Kasumi-1 (cell line): ENCODE measurements at regions not wholly inside any gene's neighbourhood (a gene's known extent, or its start where the extent isn't known, plus 50 kb on each side); places are given as distances from the start of the nearest gene placed in this dataset.
"Not testable (repeated sequence)": the region's sequence is repeated elsewhere in the genome, so short reads cannot be mapped to it uniquely, and the experiment has no call there.

Experiments
- DNase-seq, 2 experiments: peaks; one replicate each; lab custom pipeline; 2025; lab: John Stamatoyannopoulos, UW

GRCh38 chr5:164206196-164206595, 700.8 kb downstream of the MAT2B start:
- no peak for DNase-seq

- DNase-seq = no peak
These were observed 702.2 kb downstream of the MAT2B start for GRCh38 chr5:164207646-164208045.

- DNase-seq = no peak
These were observed 705.1 kb downstream of the MAT2B start for GRCh38 chr5:164210491-164210890.

- DNase-seq = no peak
These were observed 709.3 kb downstream of the MAT2B start for GRCh38 chr5:164214698-164215097.

GRCh38 chr5:164217464-164217863, 712.0 kb downstream of the MAT2B start:
- no peak for DNase-seq

- no peak for DNase-seq
These were observed 715.1 kb downstream of the MAT2B start for GRCh38 chr5:164220522-164220921.

- no peak for DNase-seq
These were observed 718.8 kb downstream of the MAT2B start for GRCh38 chr5:164224236-164224635.

GRCh38 chr5:164224772-164225171, 719.4 kb downstream of the MAT2B start:
- no peak for DNase-seq

- DNase-seq = no peak
These were observed 724.9 kb downstream of the MAT2B start for GRCh38 chr5:164230341-164230740.

- no peak for DNase-seq
These were observed 728.4 kb downstream of the MAT2B start for GRCh38 chr5:164233791-164234190.

GRCh38 chr5:164234321-164234720, 728.9 kb downstream of the MAT2B start:
- DNase-seq = no peak

GRCh38 chr5:164235300-164235891, 730.0 kb downstream of the MAT2B start:
- DNase-seq = no peak

- DNase-seq = no peak
These were observed 732.1 kb downstream of the MAT2B start for GRCh38 chr5:164237486-164237885.

- DNase-seq = not testable (repeated sequence)
These were observed 746.4 kb downstream of the MAT2B start for GRCh38 chr5:164251781-164252180.

GRCh38 chr5:164253764-164254163, 748.3 kb downstream of the MAT2B start:
- no peak for DNase-seq

- no peak for DNase-seq
These were observed 750.3 kb downstream of the MAT2B start for GRCh38 chr5:164255598-164256213.

GRCh38 chr5:164256351-164256750, 750.9 kb downstream of the MAT2B start:
- no peak for DNase-seq

GRCh38 chr5:164256954-164257353, 751.5 kb downstream of the MAT2B start:
- DNase-seq = no peak

GRCh38 chr5:164265566-164265965, 760.1 kb downstream of the MAT2B start:
- no peak for DNase-seq

GRCh38 chr5:164266571-164266970, 761.2 kb downstream of the MAT2B start:
- no peak for DNase-seq

GRCh38 chr5:164277720-164278119, 772.3 kb downstream of the MAT2B start:
- DNase-seq = no peak

GRCh38 chr5:164289526-164289925, 784.1 kb downstream of the MAT2B start:
- DNase-seq = no peak

- no peak for DNase-seq
These were observed 791.2 kb downstream of the MAT2B start for GRCh38 chr5:164296603-164297080.

GRCh38 chr5:164298165-164298564, 792.7 kb downstream of the MAT2B start:
- no peak for DNase-seq
